K562 (cell line): ENCODE measurements at regions not wholly inside any gene's neighbourhood (a gene's known extent, or its start where the extent isn't known, plus 50 kb on each side); places are given as distances from the start of the nearest gene placed in this dataset.

ENCODE experiments used
- CTCF ChIP-seq, 3 experiments: IDR thresholded peaks in 2 of 3; conservative IDR thresholded peaks in 1 of 3; 2 replicates each; pipeline ENCODE4 v1.5.1; 2011 to 2012; ENCODE audit warnings: low read length in 3 of 3, mild to moderate bottlenecking in 3 of 3, control low read depth in 2 of 3, improper control_type of control experiment in 1 of 3, inconsistent platforms in 1 of 3, low read depth in 1 of 3, mixed read lengths in 1 of 3, moderate library complexity in 1 of 3; ENCODE audit not compliant: insufficient read depth in 2 of 3
- FOSL1 ChIP-seq: fragments of 200-800 bp; sonication (Bioruptor generic); conservative IDR thresholded peaks from 2 replicates; pipeline ENCODE4 v1.6.1; 2016; ENCODE audit warnings: missing genetic modification characterization, missing compliant biosample characterization
- HNRNPL ChIP-seq: fragments of 200-400 bp; formaldehyde crosslinking; IDR thresholded peaks from 2 replicates; pipeline ENCODE4 v1.6.1; 2017; ENCODE audit warnings: low read depth, mild to moderate bottlenecking, low read length
- JUNB ChIP-seq: fragments of 450-650 bp; formaldehyde crosslinking; conservative IDR thresholded peaks from 2 replicates; pipeline ENCODE4 v1.4.0; 2020; ENCODE audit warnings: mild to moderate bottlenecking
- MTA1 ChIP-seq: fragments of 450-650 bp; IDR thresholded peaks from 2 replicates; pipeline ENCODE4 v1.6.1; 2017; ENCODE audit warnings: borderline replicate concordance
- NR1H2 ChIP-seq: sonication (generic); formaldehyde crosslinking; IDR thresholded peaks from 2 replicates; pipeline ENCODE4 v1.4.0; 2020; ENCODE audit warnings: mild to moderate bottlenecking, missing genetic modification reagents
- ZNF449 ChIP-seq: fragments of 250-450 bp; sonication (Bioruptor Pico); IDR thresholded peaks from 2 replicates; pipeline ENCODE4 v1.8.0; 2022; ENCODE audit warnings: moderate library complexity, mild to moderate bottlenecking, inconsistent platforms
- ZZZ3 ChIP-seq: fragments of 450-650 bp; IDR thresholded peaks from 2 replicates; pipeline ENCODE4 v1.6.1; 2016; ENCODE audit warnings: antibody characterized with exemption, mild to moderate bottlenecking, moderate library complexity
- TF ChIP-seq, protein P1 (sequence below): fragments of 250-450 bp; sonication (Bioruptor Pico); IDR thresholded peaks from 2 replicates; pipeline ENCODE4 v1.8.0; 2021; ENCODE audit warnings: mild to moderate bottlenecking, moderate library complexity

DNA sequence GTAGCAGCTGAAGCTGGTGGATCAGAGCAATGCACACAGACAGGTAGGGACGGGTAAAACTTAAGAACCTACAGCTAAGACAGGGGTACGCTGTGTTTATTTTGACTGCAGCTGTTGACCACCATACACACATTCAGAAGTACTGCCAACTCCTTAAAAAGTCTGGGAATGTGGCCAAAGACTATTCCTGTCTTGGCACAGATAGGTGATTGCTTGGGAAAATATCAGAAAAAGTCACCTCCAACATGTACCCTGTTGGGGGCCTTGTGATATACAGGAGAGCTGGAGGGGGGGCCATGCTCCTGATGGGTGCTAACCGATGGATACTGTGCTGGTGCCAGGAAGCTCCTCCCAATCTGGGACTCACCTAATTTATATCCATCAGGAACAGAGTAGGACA is 121.2 kb downstream of the VCX2 start:
- TF ChIP-seq CTCF (IDR thresholded peaks at IDR 0.05 in 2 of 3, conservative IDR thresholded peaks at IDR 0.05 in 1 of 3; ENCODE audit: insufficient read depth in 2 of 3, low read depth in 1 of 3, low read length in 3 of 3) (no peak), ZZZ3 (no peak), HNRNPL (no peak), JUNB (CRISPR knock-in tag) (no peak), FOSL1 (tag) (no peak), MTA1 (no peak), ZNF449 (CRISPR knock-in tag) (no peak), NR1H2 (CRISPR knock-in tag) (no peak)
- TF ChIP-seq, protein P1, sequence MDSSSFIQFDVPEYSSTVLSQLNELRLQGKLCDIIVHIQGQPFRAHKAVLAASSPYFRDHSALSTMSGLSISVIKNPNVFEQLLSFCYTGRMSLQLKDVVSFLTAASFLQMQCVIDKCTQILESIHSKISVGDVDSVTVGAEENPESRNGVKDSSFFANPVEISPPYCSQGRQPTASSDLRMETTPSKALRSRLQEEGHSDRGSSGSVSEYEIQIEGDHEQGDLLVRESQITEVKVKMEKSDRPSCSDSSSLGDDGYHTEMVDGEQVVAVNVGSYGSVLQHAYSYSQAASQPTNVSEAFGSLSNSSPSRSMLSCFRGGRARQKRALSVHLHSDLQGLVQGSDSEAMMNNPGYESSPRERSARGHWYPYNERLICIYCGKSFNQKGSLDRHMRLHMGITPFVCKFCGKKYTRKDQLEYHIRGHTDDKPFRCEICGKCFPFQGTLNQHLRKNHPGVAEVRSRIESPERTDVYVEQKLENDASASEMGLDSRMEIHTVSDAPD (CRISPR knock-in tag), result no peak
